PC-3 (cell line): ENCODE measurements at regions not wholly inside any gene's neighbourhood (a gene's known extent, or its start where the extent isn't known, plus 50 kb on each side); places are given as distances from the start of the nearest gene placed in this dataset.

Source experiments
- ATAC-seq: fragments of 200-7000 bp; cut with Tn5 transposase; 2 replicates; pipeline ENCODE4 v1.9.1; 2020; ENCODE audit warnings: mild to moderate bottlenecking, moderate library complexity
- BruUV-seq: library from RNA; stranded (reverse); fragments of 400-500 nt; replicated peaks from 2 replicates; lab custom pipeline; 2021; lab: Mats Ljungman, UMichigan
- CTCF ChIA-PET: fragments of 300-600 bp; sonication (Branson Sonifier 250); formaldehyde crosslinking; loops from one replicate; lab custom pipeline; 2022; ENCODE audit warnings: antibody characterized with exemption; lab: Charles Lee
- POLR2A ChIA-PET: fragments of 300-600 bp; sonication (Branson Sonifier 250); formaldehyde crosslinking; loops from one replicate; lab custom pipeline; 2022; ENCODE audit warnings: antibody characterized with exemption; ENCODE audit not compliant: unreplicated experiment; lab: Charles Lee
- DNase-seq: peaks from one replicate; pipeline ENCODE4 v3.0.0-alpha.2; 2015
- H2AFZ ChIP-seq: fragments of 300-600 bp; sonication (generic); 2 replicates; pipeline ENCODE4 v1.6.0; 2016; ENCODE audit warnings: antibody characterized with exemption, low read length
- H3F3A ChIP-seq: fragments of 300-600 bp; sonication (generic); one replicate; pipeline ENCODE4 v1.6.0; 2017; ENCODE audit warnings: antibody characterized with exemption, low read length, control low read depth, mild to moderate bottlenecking; ENCODE audit not compliant: unreplicated experiment
- H3K27ac ChIP-seq: fragments of 300-600 bp; sonication (generic); 2 replicates; pipeline ENCODE4 v1.5.1; 2016; ENCODE audit warnings: mild to moderate bottlenecking, low read length
- H3K27me3 ChIP-seq: fragments of 300-600 bp; sonication (generic); 2 replicates; pipeline ENCODE4 v1.6.1; 2016; ENCODE audit warnings: low read length, mixed read lengths
- H3K36me3 ChIP-seq: fragments of 300-600 bp; sonication (generic); 2 replicates; pipeline ENCODE4 v1.6.1; 2016; ENCODE audit warnings: low read depth, mixed run types, low read length, mixed read lengths
- H3K4me1 ChIP-seq: fragments of 300-600 bp; sonication (generic); 2 replicates; pipeline ENCODE4 v1.5.1; 2016; ENCODE audit warnings: low read length; ENCODE audit not compliant: insufficient read depth
- H3K4me2 ChIP-seq: fragments of 300-600 bp; sonication (generic); 2 replicates; pipeline ENCODE4 v1.6.0; 2016; ENCODE audit warnings: low read length
- H3K4me3 ChIP-seq: fragments of 300-600 bp; sonication (generic); 2 replicates; pipeline ENCODE4 v1.5.1; 2016; ENCODE audit warnings: mild to moderate bottlenecking, low read length, mixed read lengths
- H3K79me2 ChIP-seq: fragments of 300-600 bp; sonication (generic); 2 replicates; pipeline ENCODE4 v1.6.1; 2017; ENCODE audit warnings: low read length, mixed read lengths
- H3K9ac ChIP-seq: fragments of 300-600 bp; sonication (generic); 2 replicates; pipeline ENCODE4 v1.6.0; 2016; ENCODE audit warnings: mild to moderate bottlenecking, low read length
- H3K9me2 ChIP-seq: fragments of 300-600 bp; sonication (generic); replicated peaks from 2 replicates; pipeline ENCODE4 v1.6.1; 2016; ENCODE audit warnings: mixed run types, low read length, mixed read lengths
- H3K9me3 ChIP-seq: fragments of 300-600 bp; sonication (generic); 2 replicates; pipeline ENCODE4 v1.6.1; 2016; ENCODE audit warnings: low read length, mixed read lengths
- H4K20me1 ChIP-seq: fragments of 300-600 bp; sonication (generic); 2 replicates; pipeline ENCODE4 v1.6.1; 2016; ENCODE audit warnings: low read length, mixed read lengths
- EZH2 ChIP-seq: fragments of 300-600 bp; sonication (generic); IDR thresholded peaks from one replicate; pipeline ENCODE4 v1.6.1; 2017; ENCODE audit warnings: antibody characterized with exemption, mild to moderate bottlenecking, low read length; ENCODE audit not compliant: unreplicated experiment
- EZH2phosphoT487 ChIP-seq: fragments of 300-600 bp; sonication (generic); IDR thresholded peaks from 2 replicates; pipeline ENCODE4 v1.6.1; 2018; ENCODE audit warnings: mild to moderate bottlenecking, antibody characterized with exemption, low read length, borderline replicate concordance
- intact Hi-C: fragments of 100-400 bp; cut with micrococcal nuclease; formaldehyde crosslinking; loops from 2 replicates; pipeline ENCODE4 v1.9.0; 2023
- TF ChIP-seq, protein P1 (sequence below): fragments of 300-600 bp; sonication (generic); conservative IDR thresholded peaks from 2 replicates; pipeline ENCODE4 v1.5.1; 2017; ENCODE audit warnings: antibody characterized with exemption, low read depth, mild to moderate bottlenecking, low read length

DNA sequence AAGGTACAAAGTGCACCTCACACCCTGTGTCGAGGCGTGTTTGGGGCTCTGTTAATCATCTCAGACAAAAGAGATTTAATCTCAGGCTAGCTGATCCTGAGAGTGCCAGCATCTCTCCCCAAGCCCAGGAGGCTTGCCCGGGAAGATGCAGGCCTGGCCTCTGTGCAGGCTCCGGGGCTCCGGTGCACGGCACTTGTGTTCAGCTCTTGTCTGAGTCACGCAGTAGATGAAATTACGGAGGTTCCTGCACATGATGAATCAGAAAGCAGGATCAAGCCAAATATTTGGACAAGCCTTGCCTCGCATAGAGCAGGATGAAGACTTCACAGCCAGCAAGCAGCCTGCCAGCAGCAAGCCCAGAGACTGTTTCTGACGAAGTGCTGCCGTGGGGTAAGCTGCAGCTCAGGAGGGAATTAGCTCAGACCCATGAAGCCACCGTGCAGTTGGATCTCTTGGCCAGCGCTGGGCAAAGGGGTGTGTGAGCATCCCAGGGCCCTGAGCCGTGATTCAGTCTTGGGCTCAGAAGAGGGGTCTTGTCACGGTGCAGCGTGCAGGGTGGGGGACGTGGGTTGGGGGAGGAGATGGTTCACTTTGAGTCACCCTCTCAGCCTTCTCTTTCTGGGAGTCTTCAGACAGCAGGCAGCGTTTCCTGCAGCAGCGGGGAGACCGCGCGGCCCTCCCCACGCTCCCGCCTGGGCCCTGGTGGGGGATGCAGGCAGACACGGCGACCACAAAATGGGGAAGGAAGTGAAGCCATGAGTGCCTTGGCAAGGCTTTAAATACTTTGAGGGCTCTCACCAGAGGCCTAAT lies 89.2 kb upstream of the MEF2A start:
- ChIA-PET POLR2A (interaction anchor here (0.6 kb wide), 2 partner anchors 37 to 227 kb away, joined by 4 to 7 read pairs; no protein-coding TSS in a partner anchor), CTCF (interaction anchor here (0.6 kb wide), 2 partner anchors 42 to 253 kb away, joined by 3 read pairs; no protein-coding TSS in a partner anchor)
- no peaks in the 10 kb centered on the region for H3K9me3 ChIP-seq
- H3K27me3 ChIP-seq: no peaks in the 10 kb centered on the region
- H2AFZ ChIP-seq: peak overlapping the region; percentile 69
- no peaks in the 10 kb centered on the region for H3K36me3 ChIP-seq
- peak overlapping the region; percentile 33 for H3K4me3 ChIP-seq
- H3K27ac ChIP-seq: peak overlapping the region; percentile 86
- TF ChIP-seq, protein P1, sequence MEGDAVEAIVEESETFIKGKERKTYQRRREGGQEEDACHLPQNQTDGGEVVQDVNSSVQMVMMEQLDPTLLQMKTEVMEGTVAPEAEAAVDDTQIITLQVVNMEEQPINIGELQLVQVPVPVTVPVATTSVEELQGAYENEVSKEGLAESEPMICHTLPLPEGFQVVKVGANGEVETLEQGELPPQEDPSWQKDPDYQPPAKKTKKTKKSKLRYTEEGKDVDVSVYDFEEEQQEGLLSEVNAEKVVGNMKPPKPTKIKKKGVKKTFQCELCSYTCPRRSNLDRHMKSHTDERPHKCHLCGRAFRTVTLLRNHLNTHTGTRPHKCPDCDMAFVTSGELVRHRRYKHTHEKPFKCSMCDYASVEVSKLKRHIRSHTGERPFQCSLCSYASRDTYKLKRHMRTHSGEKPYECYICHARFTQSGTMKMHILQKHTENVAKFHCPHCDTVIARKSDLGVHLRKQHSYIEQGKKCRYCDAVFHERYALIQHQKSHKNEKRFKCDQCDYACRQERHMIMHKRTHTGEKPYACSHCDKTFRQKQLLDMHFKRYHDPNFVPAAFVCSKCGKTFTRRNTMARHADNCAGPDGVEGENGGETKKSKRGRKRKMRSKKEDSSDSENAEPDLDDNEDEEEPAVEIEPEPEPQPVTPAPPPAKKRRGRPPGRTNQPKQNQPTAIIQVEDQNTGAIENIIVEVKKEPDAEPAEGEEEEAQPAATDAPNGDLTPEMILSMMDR: no peak
- no peak for TF ChIP-seq EZH2phosphoT487
- TF ChIP-seq EZH2: no peak
- H3K79me2 ChIP-seq: no peaks in the 10 kb centered on the region
- peak overlapping the region; percentile 75 for H3K4me2 ChIP-seq
- BruUV-seq: TSS peak; percentile 58
- peak; percentile 96 for DNase-seq
- peaks cover 27% of the 10 kb centered on the region for H3K4me1 ChIP-seq
- intact Hi-C loops: no loop called here
- peak overlapping the region; percentile 60 for H3K9ac ChIP-seq
- ATAC-seq: peak; percentile 93
- H3K9me2 ChIP-seq: no peaks in the 10 kb centered on the region
- H4K20me1 ChIP-seq: no peaks in the 10 kb centered on the region
- H3F3A ChIP-seq: peaks cover 8% of the 10 kb centered on the region

DNA sequence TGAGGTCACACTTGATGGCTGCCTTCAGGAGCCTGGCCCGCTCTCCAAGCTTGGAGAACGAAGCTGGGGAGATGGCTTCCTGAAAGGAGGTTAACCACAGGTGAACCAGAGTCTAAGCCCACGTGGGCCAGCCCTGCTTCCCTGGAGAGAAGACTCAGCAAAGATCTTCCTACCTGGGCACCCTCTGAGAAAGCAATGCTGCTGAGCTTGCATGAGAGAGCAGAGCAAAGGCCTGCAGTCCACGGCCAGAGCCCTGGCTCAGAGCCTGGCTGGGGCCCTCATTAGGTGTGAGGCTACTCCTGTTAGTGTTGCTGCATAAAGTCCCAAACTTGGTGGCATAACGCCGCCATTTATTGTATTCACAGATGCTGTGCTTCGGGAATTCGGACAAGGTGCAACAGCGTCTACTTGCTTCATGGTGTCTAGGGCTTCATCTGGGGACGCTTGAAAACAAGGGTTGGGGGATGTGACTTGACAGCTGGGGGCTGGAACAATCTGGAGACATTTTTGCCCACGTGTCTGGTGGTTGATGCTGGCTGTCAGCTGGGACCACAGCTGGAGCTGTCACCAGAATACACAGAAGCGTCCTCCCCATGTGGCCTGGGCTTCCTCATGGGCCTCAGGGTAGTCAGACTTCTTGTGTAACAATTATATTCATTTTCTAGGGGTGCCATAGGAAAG lies 87.9 kb upstream of the MEF2A start:
- DNase-seq (no peak), ATAC-seq (no peak)
- no peaks in the 10 kb centered on the region for H3K9me3 ChIP-seq
- peaks cover 8% of the 10 kb centered on the region for H3F3A ChIP-seq
- H3K4me3 ChIP-seq: peak overlapping the region; percentile 33; the same call in 1 of the 2 replicates
- H3K9ac ChIP-seq: 0 out of 2 replicates have a peak overlapping the region, but pooled peaks have one; percentile 60
- POLR2A ChIA-PET: no interaction called here
- H3K9me2 ChIP-seq: no peaks in the 10 kb centered on the region
- no peak overlapping the region for H2AFZ ChIP-seq
- no peaks in the 10 kb centered on the region for H3K27me3 ChIP-seq
- TF ChIP-seq EZH2: no peak
- TF ChIP-seq, protein P1: no peak
- TF ChIP-seq EZH2phosphoT487: no peak
- H3K4me1 ChIP-seq: peaks cover 27% of the 10 kb centered on the region
- no peaks in the 10 kb centered on the region for H3K79me2 ChIP-seq
- peak overlapping the region; percentile 86 for H3K27ac ChIP-seq
- H4K20me1 ChIP-seq: no peaks in the 10 kb centered on the region
- H3K36me3 ChIP-seq: no peaks in the 10 kb centered on the region
- BruUV-seq: no TSS peak
- CTCF ChIA-PET: no interaction called here
- peak overlapping the region; percentile 75 for H3K4me2 ChIP-seq
- intact Hi-C loops: no loop called here
